GM04503 (cell line): ENCODE measurements at regions not wholly inside any gene's neighbourhood (a gene's known extent, or its start where the extent isn't known, plus 50 kb on each side); places are given as distances from the start of the nearest gene placed in this dataset.

Experiments
- DNase-seq: peaks from one replicate; pipeline ENCODE4 v3.0.0-alpha.2; 2012; ENCODE audit warnings: low read depth

GRCh38 chr11:19560156-19560555, 152.5 kb upstream of the NAV2 start:
- DNase-seq = no peak

GRCh38 chr11:19559746-19560145, 152.9 kb upstream of the NAV2 start:
- DNase-seq = no peak

- DNase-seq = no peak
Observed at GRCh38 chr11:19558189-19558986, 154.2 kb upstream of the NAV2 start.

- DNase-seq = peak; percentile 18
Observed at GRCh38 chr11:19557720-19558140, 154.9 kb upstream of the NAV2 start.

- no peak for DNase-seq
Observed at GRCh38 chr11:19557185-19557584, 155.5 kb upstream of the NAV2 start.

- no peak for DNase-seq
Observed at GRCh38 chr11:19555266-19555665, 157.4 kb upstream of the NAV2 start.

GRCh38 chr11:19553683-19554333, 158.8 kb upstream of the NAV2 start:
- DNase-seq = peak; percentile 13

- no peak for DNase-seq
Observed at GRCh38 chr11:19552656-19553260, 159.9 kb upstream of the NAV2 start.

- DNase-seq = no peak
Observed at GRCh38 chr11:19552161-19552560, 160.5 kb upstream of the NAV2 start.

- DNase-seq = no peak
Observed at GRCh38 chr11:19551457-19551856, 161.2 kb upstream of the NAV2 start.

GRCh38 chr11:19547044-19547443, 165.6 kb upstream of the NAV2 start:
- DNase-seq = no peak

- DNase-seq = no peak
Observed at GRCh38 chr11:19546325-19546724, 166.3 kb upstream of the NAV2 start.

- DNase-seq = no peak
Observed at GRCh38 chr11:19541521-19542049, 171.1 kb upstream of the NAV2 start.

- no peak for DNase-seq
Observed at GRCh38 chr11:19539861-19540260, 172.8 kb upstream of the NAV2 start.

GRCh38 chr11:19537803-19538453, 174.7 kb upstream of the NAV2 start:
- no peak for DNase-seq

GRCh38 chr11:19536131-19536530, 176.5 kb upstream of the NAV2 start:
- DNase-seq = no peak

- no peak for DNase-seq
Observed at GRCh38 chr11:19530505-19530904, 182.1 kb upstream of the NAV2 start.

- DNase-seq = no peak
Observed at GRCh38 chr11:19526119-19526518, 186.5 kb upstream of the NAV2 start.

- DNase-seq = no peak
Observed at GRCh38 chr11:19525714-19526113, 186.9 kb upstream of the NAV2 start.

GRCh38 chr11:19525276-19525675, 187.4 kb upstream of the NAV2 start:
- no peak for DNase-seq

GRCh38 chr11:19524171-19524671, 188.4 kb upstream of the NAV2 start:
- no peak for DNase-seq

- DNase-seq = no peak
Observed at GRCh38 chr11:19520681-19521080, 192.0 kb upstream of the NAV2 start.
